ENCODE measurements at regions not wholly inside any gene's neighbourhood (a gene's known extent, or its start where the extent isn't known, plus 50 kb on each side); places are given as distances from the start of the nearest gene placed in this dataset.

GRCh38 chr14:53881161-53881871, 75.3 kb downstream of the BMP4 start:
- intact Hi-C loops (cut with DNase I), result no loop called here

GRCh38 chr14:53880761-53881160, 75.9 kb downstream of the BMP4 start:
- intact Hi-C loops (cut with DNase I), result no loop called here
- TF ChIP-seq CTCF (IDR thresholded peaks at IDR 0.05), result no peak
- Histone ChIP-seq H3K4me3 (no peak overlapping the region), H3K36me3 (no peaks in the 10 kb centered on the region), H3K27ac (no peak overlapping the region), H3K4me1 (peaks cover 3% of the 10 kb centered on the region), H3K9me3 (no peaks in the 10 kb centered on the region), H3K27me3 (no peaks in the 10 kb centered on the region)
- DNase-seq (no peak), ATAC-seq (no peak)

More at GRCh38 chr14:53881161-53881871, 75.3 kb downstream of the BMP4 start:
- Histone ChIP-seq H3K9me3 (no peaks in the 10 kb centered on the region), H3K27ac (no peak overlapping the region), H3K27me3 (no peaks in the 10 kb centered on the region), H3K36me3 (no peaks in the 10 kb centered on the region), H3K4me1 (peaks cover 3% of the 10 kb centered on the region), H3K4me3 (no peak overlapping the region)
- no peak for TF ChIP-seq CTCF (IDR thresholded peaks at IDR 0.05)
- ATAC-seq (no peak), DNase-seq (no peak)

GRCh38 chr14:53879747-53880146, 76.9 kb downstream of the BMP4 start:
- H3K9me3 ChIP-seq, result no peaks in the 10 kb centered on the region
- no peaks in the 10 kb centered on the region for H3K27me3 ChIP-seq
- ATAC-seq (no peak), DNase-seq (no peak)
- no peak overlapping the region for H3K27ac ChIP-seq
- no peak overlapping the region for H3K4me3 ChIP-seq
- TF ChIP-seq CTCF (IDR thresholded peaks at IDR 0.05), result no peak
- intact Hi-C loops (cut with DNase I), result no loop called here
- peaks cover 3% of the 10 kb centered on the region for H3K4me1 ChIP-seq
- no peaks in the 10 kb centered on the region for H3K36me3 ChIP-seq

- no peaks in the 10 kb centered on the region for H3K9me3 ChIP-seq
- DNase-seq, result no peak
- H3K4me1 ChIP-seq, result peaks cover 3% of the 10 kb centered on the region
- no peak overlapping the region for H3K4me3 ChIP-seq
- ATAC-seq, result no peak
- no peak for TF ChIP-seq CTCF (IDR thresholded peaks at IDR 0.05)
- H3K27me3 ChIP-seq, result no peaks in the 10 kb centered on the region
- no peak overlapping the region for H3K27ac ChIP-seq
- intact Hi-C loops (cut with DNase I), result no loop called here
- H3K36me3 ChIP-seq, result no peaks in the 10 kb centered on the region
Measured at GRCh38 chr14:53879022-53879686, 77.5 kb downstream of the BMP4 start.

- Histone ChIP-seq H3K27me3 (no peaks in the 10 kb centered on the region), H3K27ac (no peak overlapping the region), H3K4me1 (peaks cover 4% of the 10 kb centered on the region), H3K9me3 (no peaks in the 10 kb centered on the region), H3K4me3 (no peak overlapping the region), H3K36me3 (no peaks in the 10 kb centered on the region)
- TF ChIP-seq CTCF (IDR thresholded peaks at IDR 0.05), result no peak
- intact Hi-C loops (cut with DNase I), result no loop called here
- ATAC-seq (no peak), DNase-seq (no peak)
Measured at GRCh38 chr14:53875324-53875897, 81.2 kb downstream of the BMP4 start.

Data from upper lobe of right lung (tissue), 1 donor.